Osteoblast (primary cell): ENCODE measurements at regions not wholly inside any gene's neighbourhood (a gene's known extent, or its start where the extent isn't known, plus 50 kb on each side); places are given as distances from the start of the nearest gene placed in this dataset.
A peak's percentile ranks its signal among the peaks of the same experiment; 100 is the strongest.

ENCODE experiments used
- DNase-seq: peaks from one replicate; pipeline ENCODE4 v3.0.0; 2011; ENCODE audit warnings: low spot score, mixed read lengths; ENCODE audit not compliant: insufficient read length; ENCODE audit errors: missing footprints
- H2AFZ ChIP-seq: 2 replicates; pipeline ENCODE4 v1.6.0; 2011; ENCODE audit warnings: mild to moderate bottlenecking, low read length
- H3K27ac ChIP-seq: 2 replicates; pipeline ENCODE4 v1.5.1; 2011; ENCODE audit warnings: mild to moderate bottlenecking, low read depth, low read length, moderate library complexity
- H3K27me3 ChIP-seq: 2 replicates; pipeline ENCODE4 v1.6.0; 2012; ENCODE audit warnings: mild to moderate bottlenecking, control low read depth, inconsistent platforms, low read length, moderate library complexity; ENCODE audit not compliant: insufficient read depth
- H3K36me3 ChIP-seq: 2 replicates; pipeline ENCODE4 v1.5.1; 2011; ENCODE audit warnings: mild to moderate bottlenecking, low read length, control low read depth, moderate library complexity; ENCODE audit not compliant: insufficient read depth
- H3K4me1 ChIP-seq: 2 replicates; pipeline ENCODE4 v1.5.1; 2011; ENCODE audit warnings: mild to moderate bottlenecking, low read length, control low read depth, moderate library complexity; ENCODE audit not compliant: insufficient read depth
- H3K4me2 ChIP-seq: 2 replicates; pipeline ENCODE4 v1.6.0; 2011; ENCODE audit warnings: mild to moderate bottlenecking, low read length; ENCODE audit not compliant: insufficient read depth
- H3K4me3 ChIP-seq: fragments of 200-600 bp; sonication (generic); 3 replicates; pipeline ENCODE4 v1.5.1; 2012; ENCODE audit warnings: mild to moderate bottlenecking, low read length, inconsistent platforms; ENCODE audit not compliant: insufficient read depth
- H3K79me2 ChIP-seq: 2 replicates; pipeline ENCODE4 v1.6.0; 2012; ENCODE audit warnings: mild to moderate bottlenecking, low read length, control low read depth, inconsistent platforms; ENCODE audit not compliant: insufficient read depth
- H3K9me3 ChIP-seq: 2 replicates; pipeline ENCODE4 v1.5.1; 2011; ENCODE audit warnings: low read depth, low read length, control low read depth
- H4K20me1 ChIP-seq: 2 replicates; pipeline ENCODE4 v1.6.0; 2012; ENCODE audit warnings: mild to moderate bottlenecking, low read length, control low read depth; ENCODE audit not compliant: insufficient read depth
- TF ChIP-seq, protein P1 (sequence below): IDR thresholded peaks from 2 replicates; pipeline ENCODE4 v1.5.1; 2011; ENCODE audit warnings: mild to moderate bottlenecking, low read depth, low read length, moderate library complexity; ENCODE audit errors: extremely low read depth

DNA sequence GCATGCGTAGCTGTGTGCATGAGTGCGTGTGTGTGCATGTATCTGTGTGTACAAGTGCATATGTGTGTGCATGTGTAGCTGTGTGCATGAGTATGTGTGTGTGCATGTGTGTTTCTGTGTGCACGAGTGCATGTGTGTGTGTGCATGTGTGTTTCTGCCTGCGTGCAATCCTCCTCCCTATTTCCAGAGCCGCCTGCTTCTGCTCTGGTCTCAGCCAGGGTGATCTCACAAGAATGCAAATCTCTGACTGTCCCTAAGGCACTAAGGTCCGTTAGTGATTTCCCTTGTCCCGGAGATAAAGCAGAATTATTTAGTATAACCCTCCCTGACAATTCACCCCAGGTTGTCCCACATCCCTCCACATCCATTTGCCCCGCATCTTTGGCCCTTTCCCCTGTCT is 530.3 kb downstream of the TCERG1L start:
- no peak overlapping the region for H3K4me3 ChIP-seq
- no peaks in the 10 kb centered on the region for H3K36me3 ChIP-seq
- H3K4me1 ChIP-seq: no peaks in the 10 kb centered on the region
- no peaks in the 10 kb centered on the region for H4K20me1 ChIP-seq
- no peak overlapping the region for H3K27ac ChIP-seq
- TF ChIP-seq, protein P1, sequence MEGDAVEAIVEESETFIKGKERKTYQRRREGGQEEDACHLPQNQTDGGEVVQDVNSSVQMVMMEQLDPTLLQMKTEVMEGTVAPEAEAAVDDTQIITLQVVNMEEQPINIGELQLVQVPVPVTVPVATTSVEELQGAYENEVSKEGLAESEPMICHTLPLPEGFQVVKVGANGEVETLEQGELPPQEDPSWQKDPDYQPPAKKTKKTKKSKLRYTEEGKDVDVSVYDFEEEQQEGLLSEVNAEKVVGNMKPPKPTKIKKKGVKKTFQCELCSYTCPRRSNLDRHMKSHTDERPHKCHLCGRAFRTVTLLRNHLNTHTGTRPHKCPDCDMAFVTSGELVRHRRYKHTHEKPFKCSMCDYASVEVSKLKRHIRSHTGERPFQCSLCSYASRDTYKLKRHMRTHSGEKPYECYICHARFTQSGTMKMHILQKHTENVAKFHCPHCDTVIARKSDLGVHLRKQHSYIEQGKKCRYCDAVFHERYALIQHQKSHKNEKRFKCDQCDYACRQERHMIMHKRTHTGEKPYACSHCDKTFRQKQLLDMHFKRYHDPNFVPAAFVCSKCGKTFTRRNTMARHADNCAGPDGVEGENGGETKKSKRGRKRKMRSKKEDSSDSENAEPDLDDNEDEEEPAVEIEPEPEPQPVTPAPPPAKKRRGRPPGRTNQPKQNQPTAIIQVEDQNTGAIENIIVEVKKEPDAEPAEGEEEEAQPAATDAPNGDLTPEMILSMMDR: no peak
- H3K9me3 ChIP-seq: no peaks in the 10 kb centered on the region
- no peak overlapping the region for H2AFZ ChIP-seq
- DNase-seq: no peak
- H3K27me3 ChIP-seq: no peaks in the 10 kb centered on the region
- no peaks in the 10 kb centered on the region for H3K79me2 ChIP-seq
- no peak overlapping the region for H3K4me2 ChIP-seq

DNA sequence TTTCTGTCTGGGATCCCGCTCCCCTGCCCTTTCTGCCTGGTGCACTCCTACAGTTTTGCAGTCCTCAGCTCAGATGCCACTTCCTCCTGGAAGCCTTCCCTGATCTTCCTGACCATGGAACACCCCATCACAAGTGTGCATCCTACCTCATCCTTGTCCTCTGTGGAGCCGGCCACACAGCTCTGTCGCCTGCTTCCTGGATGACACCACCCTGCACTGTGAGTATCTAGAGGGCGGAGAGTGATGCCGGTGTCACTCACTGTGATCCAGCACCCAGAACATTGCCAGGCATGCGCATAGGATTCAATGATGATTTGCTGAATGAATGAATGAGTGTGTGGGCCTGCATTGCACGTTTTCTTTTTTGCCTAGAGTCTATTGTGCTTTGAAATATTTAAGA is 529.9 kb downstream of the TCERG1L start:
- no peak overlapping the region for H3K4me2 ChIP-seq
- no peak overlapping the region for H2AFZ ChIP-seq
- no peaks in the 10 kb centered on the region for H4K20me1 ChIP-seq
- no peaks in the 10 kb centered on the region for H3K36me3 ChIP-seq
- H3K4me3 ChIP-seq: no peak overlapping the region
- no peaks in the 10 kb centered on the region for H3K27me3 ChIP-seq
- H3K27ac ChIP-seq: no peak overlapping the region
- DNase-seq: peak; percentile 46
- no peaks in the 10 kb centered on the region for H3K79me2 ChIP-seq
- no peaks in the 10 kb centered on the region for H3K9me3 ChIP-seq
- TF ChIP-seq, protein P1: no peak
- H3K4me1 ChIP-seq: no peaks in the 10 kb centered on the region

DNA sequence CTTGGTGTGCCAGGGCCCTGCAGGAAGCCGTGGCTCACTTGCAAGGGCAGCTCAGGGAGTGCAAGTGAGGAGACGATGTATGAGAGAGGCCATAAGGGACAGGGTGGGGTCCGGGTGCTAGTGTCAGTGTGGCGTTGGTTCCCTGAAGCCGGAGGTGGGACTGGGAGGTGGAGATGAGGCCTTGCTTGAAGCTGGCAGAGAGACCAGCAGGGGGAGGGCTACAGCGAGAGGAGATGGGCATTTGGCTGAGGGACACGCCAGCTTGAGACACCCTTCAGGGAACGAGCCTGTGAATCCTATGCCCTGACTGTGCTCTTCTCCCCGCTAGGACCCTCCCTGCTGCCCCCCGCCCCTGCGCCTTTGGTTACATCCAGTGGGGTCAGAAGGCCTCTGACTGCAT is 529.1 kb downstream of the TCERG1L start:
- Histone ChIP-seq H3K36me3 (no peaks in the 10 kb centered on the region), H3K4me2 (no peak overlapping the region), H4K20me1 (no peaks in the 10 kb centered on the region), H3K27ac (no peak overlapping the region), H3K4me3 (no peak overlapping the region), H3K27me3 (no peaks in the 10 kb centered on the region), H3K4me1 (no peaks in the 10 kb centered on the region), H2AFZ (no peak overlapping the region), H3K79me2 (no peaks in the 10 kb centered on the region), H3K9me3 (no peaks in the 10 kb centered on the region)
- TF ChIP-seq, protein P1: no peak
- DNase-seq: no peak

DNA sequence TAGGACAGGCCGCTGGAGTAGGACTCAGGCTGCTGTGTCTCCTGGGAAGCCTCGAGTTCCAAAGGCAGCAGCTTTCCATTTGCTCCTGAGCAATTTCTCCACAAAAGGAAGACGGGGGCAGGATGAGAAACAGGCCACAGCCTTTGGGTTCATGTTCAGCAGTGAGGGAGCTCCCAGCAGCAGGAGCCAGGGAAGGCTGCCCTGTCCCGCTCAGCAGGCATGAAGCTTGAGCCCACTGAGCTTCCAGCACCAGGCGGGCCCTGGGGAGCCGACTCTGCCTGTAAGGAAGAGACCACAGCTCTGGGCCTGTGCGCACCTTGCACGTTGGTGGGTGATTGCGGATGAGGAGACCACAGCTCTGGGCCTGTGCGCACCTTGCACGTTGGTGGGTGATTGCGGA is 527.2 kb downstream of the TCERG1L start:
- no peaks in the 10 kb centered on the region for H4K20me1 ChIP-seq
- peak; percentile 63 for DNase-seq
- H3K27ac ChIP-seq: no peak overlapping the region
- TF ChIP-seq, protein P1: no peak
- H3K4me2 ChIP-seq: no peak overlapping the region
- no peaks in the 10 kb centered on the region for H3K27me3 ChIP-seq
- no peaks in the 10 kb centered on the region for H3K79me2 ChIP-seq
- H2AFZ ChIP-seq: no peak overlapping the region
- H3K36me3 ChIP-seq: no peaks in the 10 kb centered on the region
- H3K4me1 ChIP-seq: no peaks in the 10 kb centered on the region
- no peaks in the 10 kb centered on the region for H3K9me3 ChIP-seq
- no peak overlapping the region for H3K4me3 ChIP-seq
